HG03025 (cell line): ENCODE measurements at regions not wholly inside any gene's neighbourhood (a gene's known extent, or its start where the extent isn't known, plus 50 kb on each side); places are given as distances from the start of the nearest gene placed in this dataset.

Experiments
- ATAC-seq: cut with Tn5 transposase; IDR thresholded peaks from one replicate; pipeline ENCODE4 v1.9.1; 2021; ENCODE audit warnings: mild to moderate bottlenecking, moderate library complexity; ENCODE audit not compliant: unreplicated experiment, low FRiP score

GRCh38 chr3:118818386-118818785 is 216.3 kb downstream of the IGSF11 start:
- ATAC-seq: no peak

GRCh38 chr3:118823626-118824025 is 211.0 kb downstream of the IGSF11 start:
- no peak for ATAC-seq

- ATAC-seq: no peak
Measured at GRCh38 chr3:118827446-118827845, 207.2 kb downstream of the IGSF11 start.

- no peak for ATAC-seq
Measured at GRCh38 chr3:118828351-118828750, 206.3 kb downstream of the IGSF11 start.

GRCh38 chr3:118833075-118833474 is 201.6 kb downstream of the IGSF11 start:
- no peak for ATAC-seq

- no peak for ATAC-seq
Measured at GRCh38 chr3:118838871-118839270, 195.8 kb downstream of the IGSF11 start.

GRCh38 chr3:118842147-118842863 is 192.3 kb downstream of the IGSF11 start:
- no peak for ATAC-seq

GRCh38 chr3:118846176-118846575 is 188.5 kb downstream of the IGSF11 start:
- ATAC-seq: no peak
